B cell (primary cell): ENCODE measurements at regions not wholly inside any gene's neighbourhood (a gene's known extent, or its start where the extent isn't known, plus 50 kb on each side); places are given as distances from the start of the nearest gene placed in this dataset.

Source experiments
- ATAC-seq: fragments of 200-7000 bp; cut with Tn5 transposase; one replicate; pipeline ENCODE4 v1.10.0; 2021; ENCODE audit warnings: low read depth, mild to moderate bottlenecking, moderate number of reproducible peaks, moderate library complexity
- CTCF ChIA-PET: fragments of 350-600 bp; sonication (Branson Sonifier 250); formaldehyde crosslinking; loops from one replicate; lab custom pipeline; 2021; ENCODE audit warnings: antibody characterized with exemption, inconsistent platforms; lab: Charles Lee
- POLR2A ChIA-PET: fragments of 350-600 bp; sonication (Branson Sonifier 250); formaldehyde crosslinking; loops from one replicate; lab custom pipeline; 2021; ENCODE audit warnings: antibody characterized with exemption; lab: Charles Lee
- DNase-seq: peaks from one replicate; pipeline ENCODE4 v3.0.0; 2013
- H2AFZ ChIP-seq: 2 replicates; pipeline ENCODE4 v1.6.1; 2012; ENCODE audit warnings: mild to moderate bottlenecking, low read depth, low read length; ENCODE audit not compliant: insufficient read depth, poor library complexity, severe bottlenecking
- H3K27ac ChIP-seq, 2 donors: 1 replicate in 1 of 2; 2 replicates in 1 of 2; pipeline ENCODE4 v1.5.1; 2012 to 2013; ENCODE audit warnings: low read length in 2 of 2, mild to moderate bottlenecking in 2 of 2, moderate library complexity in 1 of 2
- H3K27me3 ChIP-seq, 4 experiments: fragments of 200-600 bp in 1 of 4; sonication (generic) in 1 of 4; replicated peaks in 1 of 4; 1 replicate in 2 of 4; 2 replicates in 2 of 4; pipeline versions ENCODE4 v1.6.1 to v1.7.0; 2013 to 2016; ENCODE audit warnings: low read length in 3 of 4, mild to moderate bottlenecking in 2 of 4, mixed read lengths in 1 of 4, moderate library complexity in 1 of 4; ENCODE audit not compliant: insufficient read depth in 4 of 4, control insufficient read depth in 3 of 4; ENCODE audit errors: control extremely low read depth in 1 of 4
- H3K36me3 ChIP-seq, 2 experiments: replicated peaks in 1 of 2; 1 replicate in 1 of 2; 2 replicates in 1 of 2; pipeline versions ENCODE4 v1.6.1 to v1.7.1; 2013; ENCODE audit warnings: low read length in 1 of 2; ENCODE audit not compliant: insufficient read depth in 2 of 2, control insufficient read depth in 1 of 2; ENCODE audit errors: control extremely low read depth in 1 of 2, extremely low read depth in 1 of 2
- H3K4me1 ChIP-seq, 2 donors: fragments of 200-600 bp in 1 of 2; sonication (generic) in 1 of 2; 1 replicate in 1 of 2; 2 replicates in 1 of 2; pipeline versions ENCODE4 v1.5.1 to v1.6.1; 2013 to 2017; ENCODE audit warnings: low read length in 2 of 2; ENCODE audit not compliant: control insufficient read depth in 2 of 2, insufficient read depth in 2 of 2
- H3K4me2 ChIP-seq: replicated peaks from 2 replicates; pipeline ENCODE3; 2012; ENCODE audit warnings: mild to moderate bottlenecking, low read depth, low read length; ENCODE audit not compliant: poor library complexity, severe bottlenecking
- H3K4me3 ChIP-seq, 5 experiments: fragments of 200-600 bp in 1 of 5; sonication (generic) in 1 of 5; 1 replicate in 3 of 5; 2 replicates in 2 of 5; pipeline versions ENCODE4 v1.5.1 to v1.7.0; 2011 to 2016; ENCODE audit warnings: low read length in 4 of 5, mild to moderate bottlenecking in 4 of 5, low read depth in 2 of 5, control low read depth in 1 of 5, moderate library complexity in 1 of 5; ENCODE audit not compliant: insufficient read depth in 1 of 5; ENCODE audit errors: control extremely low read depth in 1 of 5, extremely low read depth in 1 of 5
- H3K79me2 ChIP-seq: fragments of 200-600 bp; sonication (generic); one replicate; pipeline ENCODE4 v1.6.0; 2016; ENCODE audit warnings: low read length; ENCODE audit not compliant: control insufficient read depth, insufficient read depth
- H3K9ac ChIP-seq: fragments of 200-600 bp; sonication (generic); 2 replicates; pipeline ENCODE4 v1.6.1; 2017; ENCODE audit warnings: mild to moderate bottlenecking, low read length, moderate library complexity
- H3K9me3 ChIP-seq, 3 donors: one replicate each; pipeline versions ENCODE4 v1.6.1 to v1.7.1; 2013; ENCODE audit warnings: low read length in 2 of 3; ENCODE audit not compliant: control insufficient read depth in 2 of 3, insufficient read depth in 1 of 3; ENCODE audit errors: control extremely low read depth in 1 of 3
- H4K20me1 ChIP-seq: 2 replicates; pipeline ENCODE4 v1.6.0; 2012; ENCODE audit warnings: mild to moderate bottlenecking, low read length; ENCODE audit not compliant: insufficient read depth, control insufficient read depth, poor library complexity, severe bottlenecking
- H3K27ac Mint-ChIP-seq: one replicate; pipeline ENCODE4 v1.8.0; 2021; ENCODE audit warnings: mixed read lengths
- H3K27me3 Mint-ChIP-seq: one replicate; pipeline ENCODE4 v1.8.0; 2021; ENCODE audit warnings: mixed read lengths
- H3K4me1 Mint-ChIP-seq: one replicate; pipeline ENCODE4 v1.8.0; 2021; ENCODE audit warnings: mixed read lengths
- H3K4me3 Mint-ChIP-seq: one replicate; pipeline ENCODE4 v1.8.0; 2021; ENCODE audit warnings: mixed read lengths
- H3K9me3 Mint-ChIP-seq: one replicate; pipeline ENCODE4 v1.8.0; 2022; ENCODE audit warnings: mixed read lengths; ENCODE audit not compliant: insufficient read depth
- EZH2 ChIP-seq: IDR thresholded peaks from 2 replicates; pipeline ENCODE4 v1.6.1; 2012; ENCODE audit warnings: borderline replicate concordance, low read depth, mild to moderate bottlenecking, moderate library complexity, low read length; ENCODE audit not compliant: insufficient read depth, poor library complexity, severe bottlenecking
- WGBS: methylation state at CpG from one replicate; pipeline ENCODE4 v1.1.5; 2013; ENCODE audit warnings: missing lambda C conversion rate; ENCODE audit not compliant: insufficient coverage; 5-methylcytosine and 5-hydroxymethylcytosine counted together
- intact Hi-C: fragments of 100-400 bp; cut with micrococcal nuclease; formaldehyde crosslinking; loops from one replicate; pipeline ENCODE4 v1.10.0; 2022
- TF ChIP-seq, protein P1 (sequence below): fragments of 200-600 bp; IDR thresholded peaks from one replicate; pipeline ENCODE4 v1.8.0; 2022; ENCODE audit warnings: antibody characterized with exemption, mild to moderate bottlenecking

DNA sequence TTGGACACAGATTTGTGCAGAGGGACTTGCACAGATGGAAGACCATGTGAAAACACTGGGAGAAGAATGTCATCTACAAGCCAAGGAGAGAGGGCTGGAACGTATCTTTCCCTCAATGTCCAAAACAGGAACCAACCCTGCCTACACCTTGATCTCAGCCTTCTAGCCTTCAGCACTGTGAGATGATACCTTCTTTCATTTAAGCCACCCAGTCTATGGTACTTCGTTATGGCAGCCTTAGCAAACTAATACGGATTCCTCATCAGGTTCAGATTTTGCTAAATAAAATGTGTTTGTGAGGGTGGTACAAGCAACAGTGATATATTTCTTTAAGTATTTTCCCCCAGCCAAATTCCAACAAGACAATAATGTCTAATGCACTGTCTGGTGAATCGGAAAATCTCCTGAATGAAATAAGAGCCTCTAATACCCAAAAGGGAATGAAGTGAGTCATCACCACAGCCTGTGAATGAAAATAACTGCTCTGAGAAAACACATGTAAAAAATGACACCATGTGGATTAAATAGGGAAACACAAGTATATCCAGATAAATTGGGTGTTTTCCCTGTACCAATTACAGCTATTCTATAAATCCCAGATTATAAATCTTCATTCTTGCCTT is 182.8 kb upstream of the TARS1 start:
- Mint-ChIP-seq H3K27me3 (no peaks in the 10 kb centered on the region), H3K4me3 (no peak overlapping the region), H3K9me3 (no peaks in the 10 kb centered on the region), H3K4me1 (no peaks in the 10 kb centered on the region), H3K27ac (no peak overlapping the region)
- H3K27ac ChIP-seq: no peak overlapping the region
- ATAC-seq (no peak), DNase-seq (no peak)
- no peak overlapping the region for H2AFZ ChIP-seq
- H3K4me1 ChIP-seq: no peaks in the 10 kb centered on the region
- ChIA-PET CTCF (no interaction called here), POLR2A (no interaction called here)
- WGBS: 78% methylated on average over 1 of the region's 4 CpGs
- H3K4me3 ChIP-seq: no peak overlapping the region
- intact Hi-C loops: no loop called here
- no peaks in the 10 kb centered on the region for H3K36me3 ChIP-seq
- H3K79me2 ChIP-seq: no peaks in the 10 kb centered on the region
- no peak for TF ChIP-seq EZH2
- TF ChIP-seq, protein P1, sequence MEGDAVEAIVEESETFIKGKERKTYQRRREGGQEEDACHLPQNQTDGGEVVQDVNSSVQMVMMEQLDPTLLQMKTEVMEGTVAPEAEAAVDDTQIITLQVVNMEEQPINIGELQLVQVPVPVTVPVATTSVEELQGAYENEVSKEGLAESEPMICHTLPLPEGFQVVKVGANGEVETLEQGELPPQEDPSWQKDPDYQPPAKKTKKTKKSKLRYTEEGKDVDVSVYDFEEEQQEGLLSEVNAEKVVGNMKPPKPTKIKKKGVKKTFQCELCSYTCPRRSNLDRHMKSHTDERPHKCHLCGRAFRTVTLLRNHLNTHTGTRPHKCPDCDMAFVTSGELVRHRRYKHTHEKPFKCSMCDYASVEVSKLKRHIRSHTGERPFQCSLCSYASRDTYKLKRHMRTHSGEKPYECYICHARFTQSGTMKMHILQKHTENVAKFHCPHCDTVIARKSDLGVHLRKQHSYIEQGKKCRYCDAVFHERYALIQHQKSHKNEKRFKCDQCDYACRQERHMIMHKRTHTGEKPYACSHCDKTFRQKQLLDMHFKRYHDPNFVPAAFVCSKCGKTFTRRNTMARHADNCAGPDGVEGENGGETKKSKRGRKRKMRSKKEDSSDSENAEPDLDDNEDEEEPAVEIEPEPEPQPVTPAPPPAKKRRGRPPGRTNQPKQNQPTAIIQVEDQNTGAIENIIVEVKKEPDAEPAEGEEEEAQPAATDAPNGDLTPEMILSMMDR: no peak
- H3K9me3 ChIP-seq: no peaks in the 10 kb centered on the region
- H3K27me3 ChIP-seq: no peaks in the 10 kb centered on the region
- H4K20me1 ChIP-seq: no peaks in the 10 kb centered on the region
- H3K4me2 ChIP-seq: no peak overlapping the region
- H3K9ac ChIP-seq: no peak overlapping the region

DNA sequence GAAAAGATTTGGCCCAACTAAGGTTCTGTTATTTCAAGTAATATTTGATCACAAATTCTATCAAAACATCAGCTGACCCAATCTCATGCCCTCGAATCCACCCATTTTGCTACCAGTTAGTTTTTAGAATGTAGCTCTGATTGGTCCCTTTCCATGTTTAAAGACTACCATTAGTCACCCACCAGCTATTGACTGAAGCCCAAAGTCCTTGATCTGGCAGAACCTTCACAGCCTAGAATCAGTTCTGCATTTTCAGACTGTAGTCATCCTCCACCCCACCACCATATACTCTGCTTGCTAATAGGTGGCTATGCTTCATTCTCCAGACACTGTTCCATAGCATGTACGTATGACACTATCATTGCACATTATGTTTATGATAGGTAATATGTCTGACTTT is 182.2 kb upstream of the TARS1 start:
- Mint-ChIP-seq H3K27me3 (no peaks in the 10 kb centered on the region), H3K4me1 (no peaks in the 10 kb centered on the region), H3K27ac (no peak overlapping the region), H3K4me3 (no peak overlapping the region), H3K9me3 (no peaks in the 10 kb centered on the region)
- Histone ChIP-seq H3K36me3 (no peaks in the 10 kb centered on the region), H3K4me1 (no peaks in the 10 kb centered on the region), H3K4me2 (no peak overlapping the region), H3K27me3 (no peaks in the 10 kb centered on the region), H3K27ac (no peak overlapping the region), H3K4me3 (no peak overlapping the region), H3K9me3 (no peaks in the 10 kb centered on the region), H3K79me2 (no peaks in the 10 kb centered on the region), H2AFZ (no peak overlapping the region), H3K9ac (no peak overlapping the region), H4K20me1 (no peaks in the 10 kb centered on the region)
- DNase-seq: no peak
- ChIA-PET POLR2A (no interaction called here), CTCF (no interaction called here)
- 89% methylated on average over 1 of the region's 2 CpGs for WGBS
- TF ChIP-seq, protein P1: no peak
- no peak for TF ChIP-seq EZH2
- intact Hi-C loops: no loop called here
- ATAC-seq: no peak
